HCT116 (cell line): ENCODE measurements at regions not wholly inside any gene's neighbourhood (a gene's known extent, or its start where the extent isn't known, plus 50 kb on each side); places are given as distances from the start of the nearest gene placed in this dataset.

Experiments
- ATAC-seq: fragments of 200-7000 bp; cut with Tn5 transposase; 2 replicates; pipeline ENCODE4 v1.9.1; 2020; ENCODE audit warnings: mild to moderate bottlenecking, moderate library complexity
- BruUV-seq: library from RNA; stranded (reverse); fragments of 400-500 nt; replicated peaks from 2 replicates; lab custom pipeline; 2021; lab: Mats Ljungman, UMichigan
- CTCF ChIA-PET: fragments of 300-600 bp; sonication (Branson Sonifier 250); formaldehyde crosslinking; loops from one replicate; lab custom pipeline; 2021; ENCODE audit warnings: antibody characterized with exemption; lab: Charles Lee
- POLR2A ChIA-PET: fragments of 300-600, 350-600 bp; sonication (Branson Sonifier 250); formaldehyde crosslinking; loops from one replicate; lab custom pipeline; 2021; ENCODE audit warnings: antibody characterized with exemption; lab: Charles Lee
- RAD21 ChIA-PET, 2 experiments: fragments of 300-600 bp; sonication (Branson Sonifier 250); formaldehyde crosslinking; loops; one replicate each; lab custom pipeline; 2023; ENCODE audit warnings: low total read pairs in 2 of 2; ENCODE audit not compliant: uncharacterized antibody in 2 of 2, unreplicated experiment in 2 of 2, low non-redundant PET in 1 of 2; lab: Charles Lee
- DNase-seq: peaks from one replicate; pipeline ENCODE4 v3.0.0-alpha.2; 2010; ENCODE audit warnings: low read depth, low spot score
- H2AFZ ChIP-seq: fragments of 200-600 bp; shearing (Covaris generic), sonication (generic); 2 replicates; pipeline ENCODE4 v1.6.1; 2017; ENCODE audit warnings: low read depth, mixed run types, mixed read lengths, antibody characterized with exemption, low read length; ENCODE audit not compliant: poor library complexity, severe bottlenecking
- H3K27ac ChIP-seq: 2 replicates; pipeline ENCODE4 v1.5.1; 2012; ENCODE audit warnings: low read depth, low read length
- H3K27me3 ChIP-seq: fragments of 200-600 bp; sonication (generic); 2 replicates; pipeline ENCODE4 v1.6.1; 2016; ENCODE audit warnings: mixed run types, low read length, mixed read lengths; ENCODE audit not compliant: insufficient read depth
- H3K36me3 ChIP-seq, 2 experiments: fragments of 200-500 bp in 1 of 2; fragments of 200-600 bp in 1 of 2; sonication (Bioruptor generic) in 1 of 2; sonication (generic) in 1 of 2; 2 replicates each; pipeline versions ENCODE4 v1.5.1 to v1.6.1; 2014 to 2016; ENCODE audit warnings: low read length in 2 of 2, inconsistent platforms in 1 of 2, mixed read lengths in 1 of 2, mixed run types in 1 of 2; ENCODE audit not compliant: insufficient read depth in 2 of 2, control insufficient read depth in 1 of 2
- H3K4me1 ChIP-seq, 2 experiments: fragments of 200-600 bp in 1 of 2; sonication (generic) in 1 of 2; 2 replicates each; pipeline versions ENCODE4 v1.5.1 to v1.6.1; 2012 to 2017; ENCODE audit warnings: low read length in 2 of 2, inconsistent platforms in 1 of 2, mild to moderate bottlenecking in 1 of 2, mixed read lengths in 1 of 2, mixed run types in 1 of 2, moderate library complexity in 1 of 2; ENCODE audit not compliant: insufficient read depth in 2 of 2, control insufficient read depth in 1 of 2
- H3K4me2 ChIP-seq: fragments of 200-600 bp; sonication (generic); 2 replicates; pipeline ENCODE4 v1.6.1; 2017; ENCODE audit warnings: mixed run types, low read length, mixed read lengths
- H3K4me3 ChIP-seq, 2 experiments: fragments of 200-600 bp in 1 of 2; sonication (generic) in 1 of 2; replicated peaks in 1 of 2; 2 replicates each; pipeline ENCODE4 v1.5.1; 2011 to 2016; ENCODE audit warnings: low read length in 2 of 2, control low read depth in 1 of 2, low read depth in 1 of 2, mild to moderate bottlenecking in 1 of 2, mixed read lengths in 1 of 2, mixed run types in 1 of 2
- H3K79me2 ChIP-seq: fragments of 200-600 bp; sonication (generic); 2 replicates; pipeline ENCODE4 v1.6.1; 2017; ENCODE audit warnings: mild to moderate bottlenecking, mixed run types, low read length, moderate library complexity, mixed read lengths; ENCODE audit not compliant: insufficient read depth
- H3K9ac ChIP-seq: fragments of 200-600 bp; sonication (generic); 2 replicates; pipeline ENCODE4 v1.6.1; 2016; ENCODE audit warnings: low read length, mixed read lengths
- H3K9me2 ChIP-seq: fragments of 200-600 bp; sonication (generic), shearing (Covaris generic); 2 replicates; pipeline ENCODE4 v1.6.1; 2017; ENCODE audit warnings: mixed run types, mild to moderate bottlenecking, moderate library complexity; ENCODE audit not compliant: insufficient read depth
- H3K9me3 ChIP-seq, 2 experiments: fragments of 200-500 bp in 1 of 2; fragments of 200-600 bp in 1 of 2; sonication (Bioruptor generic) in 1 of 2; sonication (generic) in 1 of 2; 2 replicates each; pipeline ENCODE4 v1.6.1; 2014 to 2017; ENCODE audit warnings: low read length in 2 of 2, mixed read lengths in 2 of 2, inconsistent platforms in 1 of 2, low read depth in 1 of 2, mild to moderate bottlenecking in 1 of 2, mixed run types in 1 of 2, moderate library complexity in 1 of 2; ENCODE audit not compliant: control insufficient read depth in 1 of 2, insufficient read depth in 1 of 2
- H4K20me1 ChIP-seq: fragments of 200-600 bp; sonication (generic), shearing (Covaris generic); 2 replicates; pipeline ENCODE4 v1.6.1; 2017; ENCODE audit warnings: mixed run types, mild to moderate bottlenecking, moderate library complexity; ENCODE audit not compliant: insufficient read depth
- ELF1 ChIP-seq: IDR thresholded peaks from 2 replicates; pipeline ENCODE4 v1.6.1; 2012; ENCODE audit warnings: low read depth, borderline replicate concordance
- EZH2 ChIP-seq: fragments of 200-600 bp; sonication (generic); IDR thresholded peaks from 2 replicates; pipeline ENCODE4 v1.6.1; 2017; ENCODE audit warnings: antibody characterized with exemption, mixed run types
- FOSL1 ChIP-seq: IDR thresholded peaks from 2 replicates; pipeline ENCODE4 v1.6.1; 2012; ENCODE audit warnings: low read depth
- TCF7L2 ChIP-seq: IDR thresholded peaks from 2 replicates; pipeline ENCODE4 v1.7.0; 2011; ENCODE audit warnings: borderline replicate concordance, inconsistent platforms; ENCODE audit not compliant: insufficient read depth, insufficient read length; ENCODE audit errors: extremely low read depth
- YY1 ChIP-seq: IDR thresholded peaks from 2 replicates; pipeline ENCODE4 v1.6.1; 2011; ENCODE audit warnings: low read length, low read depth, moderate library complexity, mild to moderate bottlenecking; ENCODE audit not compliant: insufficient replicate concordance; ENCODE audit errors: extremely low read depth
- ZFX ChIP-seq: fragments of 450-650 bp; IDR thresholded peaks from 2 replicates; pipeline ENCODE4 v1.6.1; 2017
- ZNF274 ChIP-seq: fragments of 200-500 bp; sonication (Bioruptor generic); IDR thresholded peaks from 2 replicates; pipeline ENCODE4 v1.6.1; 2014; ENCODE audit warnings: mild to moderate bottlenecking, low read depth, low read length, inconsistent platforms
- intact Hi-C: fragments of 100-400 bp; cut with micrococcal nuclease; formaldehyde crosslinking; loops from 2 replicates; pipeline ENCODE4 v1.10.0; 2022
- TF ChIP-seq, protein P1 (sequence below), 3 experiments: fragments of 200-600 bp in 1 of 3; sonication (generic) in 1 of 3; IDR thresholded peaks in 2 of 3; conservative IDR thresholded peaks in 1 of 3; 2 replicates each; pipeline ENCODE4 v1.5.1; 2012 to 2017; ENCODE audit warnings: low read depth in 2 of 3, low read length in 2 of 3, antibody characterized with exemption in 1 of 3, borderline replicate concordance in 1 of 3, control low read depth in 1 of 3, mild to moderate bottlenecking in 1 of 3, mixed read lengths in 1 of 3, mixed run types in 1 of 3, moderate library complexity in 1 of 3; ENCODE audit not compliant: insufficient read depth in 1 of 3
- TF ChIP-seq, protein P2 (sequence below): IDR thresholded peaks from 2 replicates; pipeline ENCODE4 v1.6.1; 2011; ENCODE audit warnings: mild to moderate bottlenecking, low read length, moderate library complexity; ENCODE audit not compliant: insufficient replicate concordance; ENCODE audit errors: extremely low read depth
- TF ChIP-seq, protein P3 (sequence below): IDR thresholded peaks from 2 replicates; pipeline ENCODE4 v1.6.1; 2012; ENCODE audit warnings: low read depth
- TF ChIP-seq, protein P4 (sequence below): IDR thresholded peaks from 2 replicates; pipeline ENCODE4 v1.6.1; 2012

DNA sequence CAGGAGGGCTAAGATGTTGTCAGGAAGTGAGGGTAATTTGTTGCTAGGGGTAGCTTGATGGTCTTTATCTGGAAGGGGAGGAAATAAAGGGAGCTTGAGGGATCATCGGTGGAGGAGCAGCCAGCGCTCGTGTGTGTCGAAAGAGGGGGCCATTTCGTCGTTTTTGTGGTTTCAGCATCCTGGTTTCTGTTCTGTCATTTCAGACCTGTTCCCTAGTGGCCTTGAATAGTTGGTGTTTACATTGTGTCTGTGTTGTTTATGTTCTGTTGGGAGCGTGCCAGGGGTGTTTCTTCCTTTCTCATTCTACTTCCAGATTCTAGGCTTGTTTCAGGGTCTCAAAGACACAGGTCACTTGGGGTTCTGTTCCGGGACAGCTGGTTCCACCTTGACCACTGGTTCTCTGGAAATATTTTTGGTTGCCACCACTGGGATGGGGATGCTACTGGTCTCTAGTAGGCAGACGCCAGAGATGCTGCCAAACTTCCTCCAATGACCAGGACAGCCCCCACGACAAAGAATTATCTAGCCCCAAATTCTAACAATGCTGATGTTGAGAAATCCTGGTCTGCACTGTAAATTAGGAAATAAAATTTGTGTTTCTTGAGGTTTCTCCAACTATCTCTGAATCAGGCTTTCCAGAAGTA is 113.9 kb upstream of the NAA20 start:
- TF ChIP-seq TCF7L2 (no peak), ZNF274 (no peak), ELF1 (no peak), YY1 (no peak), ZFX (no peak), FOSL1 (no peak), EZH2 (no peak)
- TF ChIP-seq, protein P1, sequence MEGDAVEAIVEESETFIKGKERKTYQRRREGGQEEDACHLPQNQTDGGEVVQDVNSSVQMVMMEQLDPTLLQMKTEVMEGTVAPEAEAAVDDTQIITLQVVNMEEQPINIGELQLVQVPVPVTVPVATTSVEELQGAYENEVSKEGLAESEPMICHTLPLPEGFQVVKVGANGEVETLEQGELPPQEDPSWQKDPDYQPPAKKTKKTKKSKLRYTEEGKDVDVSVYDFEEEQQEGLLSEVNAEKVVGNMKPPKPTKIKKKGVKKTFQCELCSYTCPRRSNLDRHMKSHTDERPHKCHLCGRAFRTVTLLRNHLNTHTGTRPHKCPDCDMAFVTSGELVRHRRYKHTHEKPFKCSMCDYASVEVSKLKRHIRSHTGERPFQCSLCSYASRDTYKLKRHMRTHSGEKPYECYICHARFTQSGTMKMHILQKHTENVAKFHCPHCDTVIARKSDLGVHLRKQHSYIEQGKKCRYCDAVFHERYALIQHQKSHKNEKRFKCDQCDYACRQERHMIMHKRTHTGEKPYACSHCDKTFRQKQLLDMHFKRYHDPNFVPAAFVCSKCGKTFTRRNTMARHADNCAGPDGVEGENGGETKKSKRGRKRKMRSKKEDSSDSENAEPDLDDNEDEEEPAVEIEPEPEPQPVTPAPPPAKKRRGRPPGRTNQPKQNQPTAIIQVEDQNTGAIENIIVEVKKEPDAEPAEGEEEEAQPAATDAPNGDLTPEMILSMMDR (IDR thresholded peaks at IDR 0.05 in 2 of 3, conservative IDR thresholded peaks at IDR 0.05 in 1 of 3; ENCODE audit: borderline replicate concordance in 1 of 3, insufficient read depth in 1 of 3, low read depth in 2 of 3, low read length in 2 of 3), result no peak
- TF ChIP-seq, protein P2, sequence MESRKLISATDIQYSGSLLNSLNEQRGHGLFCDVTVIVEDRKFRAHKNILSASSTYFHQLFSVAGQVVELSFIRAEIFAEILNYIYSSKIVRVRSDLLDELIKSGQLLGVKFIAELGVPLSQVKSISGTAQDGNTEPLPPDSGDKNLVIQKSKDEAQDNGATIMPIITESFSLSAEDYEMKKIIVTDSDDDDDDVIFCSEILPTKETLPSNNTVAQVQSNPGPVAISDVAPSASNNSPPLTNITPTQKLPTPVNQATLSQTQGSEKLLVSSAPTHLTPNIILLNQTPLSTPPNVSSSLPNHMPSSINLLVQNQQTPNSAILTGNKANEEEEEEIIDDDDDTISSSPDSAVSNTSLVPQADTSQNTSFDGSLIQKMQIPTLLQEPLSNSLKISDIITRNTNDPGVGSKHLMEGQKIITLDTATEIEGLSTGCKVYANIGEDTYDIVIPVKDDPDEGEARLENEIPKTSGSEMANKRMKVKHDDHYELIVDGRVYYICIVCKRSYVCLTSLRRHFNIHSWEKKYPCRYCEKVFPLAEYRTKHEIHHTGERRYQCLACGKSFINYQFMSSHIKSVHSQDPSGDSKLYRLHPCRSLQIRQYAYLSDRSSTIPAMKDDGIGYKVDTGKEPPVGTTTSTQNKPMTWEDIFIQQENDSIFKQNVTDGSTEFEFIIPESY, result no peak
- TF ChIP-seq, protein P3, sequence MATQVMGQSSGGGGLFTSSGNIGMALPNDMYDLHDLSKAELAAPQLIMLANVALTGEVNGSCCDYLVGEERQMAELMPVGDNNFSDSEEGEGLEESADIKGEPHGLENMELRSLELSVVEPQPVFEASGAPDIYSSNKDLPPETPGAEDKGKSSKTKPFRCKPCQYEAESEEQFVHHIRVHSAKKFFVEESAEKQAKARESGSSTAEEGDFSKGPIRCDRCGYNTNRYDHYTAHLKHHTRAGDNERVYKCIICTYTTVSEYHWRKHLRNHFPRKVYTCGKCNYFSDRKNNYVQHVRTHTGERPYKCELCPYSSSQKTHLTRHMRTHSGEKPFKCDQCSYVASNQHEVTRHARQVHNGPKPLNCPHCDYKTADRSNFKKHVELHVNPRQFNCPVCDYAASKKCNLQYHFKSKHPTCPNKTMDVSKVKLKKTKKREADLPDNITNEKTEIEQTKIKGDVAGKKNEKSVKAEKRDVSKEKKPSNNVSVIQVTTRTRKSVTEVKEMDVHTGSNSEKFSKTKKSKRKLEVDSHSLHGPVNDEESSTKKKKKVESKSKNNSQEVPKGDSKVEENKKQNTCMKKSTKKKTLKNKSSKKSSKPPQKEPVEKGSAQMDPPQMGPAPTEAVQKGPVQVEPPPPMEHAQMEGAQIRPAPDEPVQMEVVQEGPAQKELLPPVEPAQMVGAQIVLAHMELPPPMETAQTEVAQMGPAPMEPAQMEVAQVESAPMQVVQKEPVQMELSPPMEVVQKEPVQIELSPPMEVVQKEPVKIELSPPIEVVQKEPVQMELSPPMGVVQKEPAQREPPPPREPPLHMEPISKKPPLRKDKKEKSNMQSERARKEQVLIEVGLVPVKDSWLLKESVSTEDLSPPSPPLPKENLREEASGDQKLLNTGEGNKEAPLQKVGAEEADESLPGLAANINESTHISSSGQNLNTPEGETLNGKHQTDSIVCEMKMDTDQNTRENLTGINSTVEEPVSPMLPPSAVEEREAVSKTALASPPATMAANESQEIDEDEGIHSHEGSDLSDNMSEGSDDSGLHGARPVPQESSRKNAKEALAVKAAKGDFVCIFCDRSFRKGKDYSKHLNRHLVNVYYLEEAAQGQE, result no peak
- TF ChIP-seq, protein P4, sequence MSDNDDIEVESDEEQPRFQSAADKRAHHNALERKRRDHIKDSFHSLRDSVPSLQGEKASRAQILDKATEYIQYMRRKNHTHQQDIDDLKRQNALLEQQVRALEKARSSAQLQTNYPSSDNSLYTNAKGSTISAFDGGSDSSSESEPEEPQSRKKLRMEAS, result no peak
- TF ChIP-seq, all 23 proteins: peak for 0
- ChIA-PET CTCF (no interaction called here), RAD21 (no interaction called here), POLR2A (no interaction called here)
- BruUV-seq, result no TSS peak
- Histone ChIP-seq H3K9me3 (peaks cover 4 to 14% of the 10 kb centered on the region in 2 experiments; a peak in 2 of 4 replicates), H3K79me2 (no peaks in the 10 kb centered on the region), H3K9me2 (no peaks in the 10 kb centered on the region), H3K4me1 (peaks cover 0 to 5% of the 10 kb centered on the region in 2 experiments; a peak in 1 of 4 replicates), H3K27ac (no peak overlapping the region), H3K36me3 (no peaks in the 10 kb centered on the region), H4K20me1 (no peaks in the 10 kb centered on the region), H3K9ac (no peak overlapping the region), H3K4me3 (no peak overlapping the region), H3K27me3 (no peaks in the 10 kb centered on the region), H2AFZ (no peak overlapping the region), H3K4me2 (no peak overlapping the region)
- ATAC-seq (no peak), DNase-seq (no peak)
- intact Hi-C loops, result no loop called here
